Ovary (tissue), 3 donors: ENCODE measurements at regions not wholly inside any gene's neighbourhood (a gene's known extent, or its start where the extent isn't known, plus 50 kb on each side); places are given as distances from the start of the nearest gene placed in this dataset.

Experiments used
- EP300 ChIP-seq: sonication (generic); formaldehyde crosslinking; IDR thresholded peaks from one replicate; pipeline ENCODE4 v1.6.1; 2017; ENCODE audit warnings: antibody characterized with exemption
- POLR2A ChIP-seq: fragments of 450-650 bp; IDR thresholded peaks from one replicate; pipeline ENCODE4 v1.6.1; 2017; ENCODE audit warnings: antibody characterized with exemption, mild to moderate bottlenecking, moderate library complexity
- TF ChIP-seq, protein P1 (sequence below), 3 donors: fragments of 450-650 bp in 2 of 3; fragments of 200-600 bp in 1 of 3; IDR thresholded peaks; one replicate each; pipeline versions ENCODE4 v1.5.1 to v1.8.0; 2016 to 2022; ENCODE audit warnings: antibody characterized with exemption in 3 of 3, mild to moderate bottlenecking in 1 of 3
- donor health status: DM: no; HTN: no; CAD: no.

DNA sequence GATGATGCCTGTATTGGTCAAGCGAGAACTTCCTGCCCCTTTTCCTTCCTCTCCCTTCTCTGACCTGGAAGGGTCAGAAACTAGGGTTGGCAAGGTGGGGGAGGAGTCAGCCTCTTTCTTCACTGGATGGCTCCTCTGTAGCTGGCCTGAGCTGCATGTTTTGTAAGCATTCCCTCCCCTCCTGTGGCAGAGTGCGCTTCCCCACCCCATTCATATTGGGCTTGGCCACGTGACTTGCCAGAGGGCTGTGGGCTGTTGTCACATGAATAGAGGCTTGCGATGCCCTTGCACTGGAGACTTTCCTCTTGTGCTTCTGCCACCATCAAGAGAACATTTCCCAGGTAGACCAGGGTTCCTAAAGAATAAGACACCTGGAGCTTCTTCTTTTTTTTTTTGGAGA lies 111.3 kb upstream of the PODXL start:
- no peak for TF ChIP-seq POLR2A
- TF ChIP-seq, protein P1, sequence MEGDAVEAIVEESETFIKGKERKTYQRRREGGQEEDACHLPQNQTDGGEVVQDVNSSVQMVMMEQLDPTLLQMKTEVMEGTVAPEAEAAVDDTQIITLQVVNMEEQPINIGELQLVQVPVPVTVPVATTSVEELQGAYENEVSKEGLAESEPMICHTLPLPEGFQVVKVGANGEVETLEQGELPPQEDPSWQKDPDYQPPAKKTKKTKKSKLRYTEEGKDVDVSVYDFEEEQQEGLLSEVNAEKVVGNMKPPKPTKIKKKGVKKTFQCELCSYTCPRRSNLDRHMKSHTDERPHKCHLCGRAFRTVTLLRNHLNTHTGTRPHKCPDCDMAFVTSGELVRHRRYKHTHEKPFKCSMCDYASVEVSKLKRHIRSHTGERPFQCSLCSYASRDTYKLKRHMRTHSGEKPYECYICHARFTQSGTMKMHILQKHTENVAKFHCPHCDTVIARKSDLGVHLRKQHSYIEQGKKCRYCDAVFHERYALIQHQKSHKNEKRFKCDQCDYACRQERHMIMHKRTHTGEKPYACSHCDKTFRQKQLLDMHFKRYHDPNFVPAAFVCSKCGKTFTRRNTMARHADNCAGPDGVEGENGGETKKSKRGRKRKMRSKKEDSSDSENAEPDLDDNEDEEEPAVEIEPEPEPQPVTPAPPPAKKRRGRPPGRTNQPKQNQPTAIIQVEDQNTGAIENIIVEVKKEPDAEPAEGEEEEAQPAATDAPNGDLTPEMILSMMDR (IDR thresholded peaks at IDR 0.05): no peak
- no peak for TF ChIP-seq EP300
